Epithelial cell of proximal tubule (primary cell): ENCODE measurements at regions not wholly inside any gene's neighbourhood (a gene's known extent, or its start where the extent isn't known, plus 50 kb on each side); places are given as distances from the start of the nearest gene placed in this dataset.
A peak's percentile ranks its signal among the peaks of the same experiment; 100 is the strongest.

ENCODE experiments used
- DNase-seq: peaks from one replicate; pipeline ENCODE4 v3.0.0-alpha.2; 2011; ENCODE audit warnings: low read depth
- H3K4me3 ChIP-seq: 2 replicates; pipeline ENCODE4 v1.5.1; 2011; ENCODE audit warnings: low read depth, mild to moderate bottlenecking, low read length
- CTCF ChIP-seq: conservative IDR thresholded peaks from 2 replicates; pipeline ENCODE4 v1.5.1; 2012; ENCODE audit warnings: low read depth, mild to moderate bottlenecking, low read length

- no peak for DNase-seq
- no peak for TF ChIP-seq CTCF
- no peak overlapping the region for H3K4me3 ChIP-seq
Measured at GRCh38 chr7:40923626-40924025, 779.3 kb downstream of the INHBA start.

DNA sequence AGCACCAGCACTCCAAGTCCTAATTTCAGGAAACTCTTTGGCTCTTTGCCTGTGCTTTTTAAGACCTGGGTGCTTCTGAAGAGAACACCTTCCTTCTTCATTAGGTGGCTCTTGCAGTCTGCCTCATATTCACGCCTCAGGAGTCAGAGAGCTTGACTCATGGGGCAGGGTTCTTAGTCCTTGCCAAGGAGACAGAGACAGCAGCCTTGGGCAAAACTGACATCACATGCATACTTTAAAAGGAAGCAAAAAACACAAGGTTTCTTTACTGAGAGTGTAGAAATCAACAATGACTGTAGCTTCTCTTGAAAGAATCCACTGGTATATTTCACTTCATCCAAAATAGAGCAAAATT is 780.6 kb downstream of the INHBA start:
- TF ChIP-seq CTCF, result no peak
- peak; percentile 98 for DNase-seq
- H3K4me3 ChIP-seq, result no peak overlapping the region

- no peak for TF ChIP-seq CTCF
- H3K4me3 ChIP-seq, result no peak overlapping the region
- DNase-seq, result peak; percentile 82
Measured at GRCh38 chr7:40921589-40922315, 781.1 kb downstream of the INHBA start.

GRCh38 chr7:40918701-40919271 is 784.0 kb downstream of the SUGCT start:
- TF ChIP-seq CTCF, result no peak
- H3K4me3 ChIP-seq, result no peak overlapping the region
- DNase-seq, result peak; percentile 95

GRCh38 chr7:40916813-40917212 is 782.0 kb downstream of the SUGCT start:
- no peak for DNase-seq
- no peak for TF ChIP-seq CTCF
- H3K4me3 ChIP-seq, result no peak overlapping the region

DNA sequence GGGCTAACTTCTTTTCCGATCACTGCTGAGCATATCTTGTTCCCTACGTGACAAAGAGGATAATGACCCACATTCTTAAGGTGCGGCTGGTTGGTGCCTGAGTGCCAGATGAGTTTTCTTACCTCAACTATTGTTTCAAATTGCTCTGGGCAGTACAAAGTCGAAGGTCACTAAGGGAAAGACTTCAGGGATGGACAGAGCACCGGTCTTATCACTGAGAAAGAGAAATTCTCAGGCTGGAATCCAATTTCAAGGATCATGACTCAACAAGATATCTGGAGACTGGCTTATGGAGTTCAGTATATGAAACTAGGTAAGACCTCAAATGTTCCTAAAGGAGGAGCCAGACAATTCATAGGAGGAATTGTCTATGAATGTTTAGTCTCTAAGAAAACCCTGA is 780.3 kb downstream of the SUGCT start:
- no peak for TF ChIP-seq CTCF
- no peak for DNase-seq
- H3K4me3 ChIP-seq, result no peak overlapping the region
